Gastrocnemius medialis (tissue), 4 donors: ENCODE measurements at regions not wholly inside any gene's neighbourhood (a gene's known extent, or its start where the extent isn't known, plus 50 kb on each side); places are given as distances from the start of the nearest gene placed in this dataset.

Source experiments
- CTCF ChIP-seq, 5 experiments: fragments of 450-650 bp in 3 of 5; fragments of 200-600 bp in 2 of 5; sonication (generic) in 2 of 5; IDR thresholded peaks in 4 of 5; conservative IDR thresholded peaks in 1 of 5; 1 replicate in 4 of 5; 2 replicates in 1 of 5; pipeline ENCODE4 v1.5.1; 2016 to 2019; ENCODE audit warnings: antibody characterized with exemption in 5 of 5, mild to moderate bottlenecking in 3 of 5, moderate library complexity in 3 of 5
- POLR2A ChIP-seq, 2 donors: fragments of 450-650 bp; IDR thresholded peaks; one replicate each; pipeline ENCODE4 v1.6.1; 2017; ENCODE audit warnings: antibody characterized with exemption in 2 of 2, mild to moderate bottlenecking in 2 of 2, moderate library complexity in 2 of 2

DNA sequence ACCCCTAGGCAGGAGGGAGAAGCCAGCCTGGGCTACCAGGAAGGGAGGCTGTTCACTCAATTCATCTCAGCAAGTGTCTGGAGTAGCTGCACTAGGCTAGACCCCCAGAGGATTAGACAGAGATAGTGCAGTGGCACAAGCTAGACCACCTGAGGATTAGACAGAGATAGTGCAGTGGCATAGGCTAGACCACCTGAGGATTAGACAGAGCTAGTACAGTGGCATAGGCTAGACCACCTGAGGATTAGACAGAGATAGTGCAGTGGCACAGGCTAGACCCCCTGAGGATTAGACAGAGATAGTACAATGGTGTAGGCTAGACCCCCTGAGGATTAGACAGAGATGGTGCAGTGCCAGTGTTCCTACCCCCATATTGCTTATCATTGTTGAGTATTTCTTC lies 74.1 kb upstream of the SDK2 start:
- no peak for TF ChIP-seq CTCF (IDR thresholded peaks at IDR 0.05 in 4 of 5, conservative IDR thresholded peaks at IDR 0.05 in 1 of 5)
- TF ChIP-seq POLR2A (IDR thresholded peaks at IDR 0.05): no peak
